D721Med (cell line): ENCODE measurements at regions not wholly inside any gene's neighbourhood (a gene's known extent, or its start where the extent isn't known, plus 50 kb on each side); places are given as distances from the start of the nearest gene placed in this dataset.

Experiments used
- DNase-seq: peaks from one replicate; pipeline ENCODE4 v3.0.0; 2011; ENCODE audit warnings: low spot score; ENCODE audit not compliant: insufficient read length
- FAIRE-seq: peaks from 2 replicates; lab custom pipeline; 2011; peaks lifted over from hg19 to GRCh38; lab: Jason Lieb, UNC
- TF ChIP-seq, protein P1 (sequence below): IDR thresholded peaks from 2 replicates; pipeline ENCODE4 v1.5.1; 2012; ENCODE audit warnings: mild to moderate bottlenecking, control low read depth; ENCODE audit not compliant: insufficient read depth; ENCODE audit errors: missing control alignments

GRCh38 chr5:52457810-52458209, 329.9 kb upstream of the ITGA1 start:
- DNase-seq (no peak), FAIRE-seq (no peak)
- TF ChIP-seq, protein P1, sequence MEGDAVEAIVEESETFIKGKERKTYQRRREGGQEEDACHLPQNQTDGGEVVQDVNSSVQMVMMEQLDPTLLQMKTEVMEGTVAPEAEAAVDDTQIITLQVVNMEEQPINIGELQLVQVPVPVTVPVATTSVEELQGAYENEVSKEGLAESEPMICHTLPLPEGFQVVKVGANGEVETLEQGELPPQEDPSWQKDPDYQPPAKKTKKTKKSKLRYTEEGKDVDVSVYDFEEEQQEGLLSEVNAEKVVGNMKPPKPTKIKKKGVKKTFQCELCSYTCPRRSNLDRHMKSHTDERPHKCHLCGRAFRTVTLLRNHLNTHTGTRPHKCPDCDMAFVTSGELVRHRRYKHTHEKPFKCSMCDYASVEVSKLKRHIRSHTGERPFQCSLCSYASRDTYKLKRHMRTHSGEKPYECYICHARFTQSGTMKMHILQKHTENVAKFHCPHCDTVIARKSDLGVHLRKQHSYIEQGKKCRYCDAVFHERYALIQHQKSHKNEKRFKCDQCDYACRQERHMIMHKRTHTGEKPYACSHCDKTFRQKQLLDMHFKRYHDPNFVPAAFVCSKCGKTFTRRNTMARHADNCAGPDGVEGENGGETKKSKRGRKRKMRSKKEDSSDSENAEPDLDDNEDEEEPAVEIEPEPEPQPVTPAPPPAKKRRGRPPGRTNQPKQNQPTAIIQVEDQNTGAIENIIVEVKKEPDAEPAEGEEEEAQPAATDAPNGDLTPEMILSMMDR: no peak

GRCh38 chr5:52466113-52466512, 321.6 kb upstream of the ITGA1 start:
- DNase-seq: no peak
- FAIRE-seq: no peak
- TF ChIP-seq, protein P1: no peak

DNA sequence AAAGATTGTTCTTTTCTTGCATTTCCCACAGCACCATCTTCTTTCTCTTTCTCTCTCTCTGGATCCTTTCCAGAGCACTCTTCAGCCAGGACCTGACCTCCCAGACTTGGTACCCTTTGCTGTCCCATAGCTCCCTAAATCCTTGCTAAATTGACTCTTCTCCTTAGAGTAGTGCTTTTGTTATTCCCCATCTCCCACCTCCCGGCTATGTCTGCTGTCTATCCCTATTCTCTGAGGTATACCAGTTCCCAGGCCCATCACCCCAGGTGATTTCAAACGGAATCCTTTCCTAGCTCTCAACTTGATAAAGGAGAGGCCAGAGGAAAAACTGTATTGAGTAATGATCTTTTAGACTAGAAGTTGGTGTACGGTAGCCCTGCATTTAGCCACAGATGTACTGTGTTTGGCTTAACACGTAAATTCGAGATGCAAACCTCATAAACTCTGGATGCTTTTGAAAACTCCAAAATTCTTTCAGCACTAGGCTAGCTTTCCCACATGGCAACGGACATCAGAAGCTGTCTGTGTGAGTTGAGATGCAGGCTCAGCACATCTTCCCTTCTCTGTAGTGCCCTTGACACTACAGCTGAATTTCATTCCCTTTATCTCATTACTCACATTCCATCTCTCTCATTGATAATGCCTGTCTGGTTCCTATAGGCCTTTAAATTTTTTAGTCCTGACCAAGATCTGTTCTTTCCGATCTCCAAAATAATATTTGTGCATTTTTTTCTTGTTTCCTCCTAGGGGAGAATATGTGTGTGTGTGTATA, 320.8 kb upstream of the ITGA1 start:
- TF ChIP-seq, protein P1: no peak
- no peak for FAIRE-seq
- no peak for DNase-seq

DNA sequence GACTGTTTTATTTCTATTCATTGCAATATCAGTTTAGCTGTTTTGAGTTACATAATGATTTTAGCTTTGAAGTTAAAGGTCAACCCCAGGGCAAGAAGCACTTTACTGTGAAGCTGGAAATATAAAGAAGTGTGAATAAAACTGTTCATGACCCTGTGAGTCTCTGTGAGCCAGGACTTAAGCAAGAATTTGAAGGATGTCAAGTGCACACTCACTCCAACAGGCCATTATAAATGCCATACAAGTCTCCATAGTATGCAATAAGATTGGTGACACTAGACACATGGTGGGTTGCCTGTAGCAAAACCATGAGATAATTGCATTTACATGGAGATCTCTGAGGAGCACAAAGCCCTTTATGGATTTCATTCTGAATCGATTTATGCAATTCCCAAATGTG, 318.7 kb upstream of the ITGA1 start:
- no peak for FAIRE-seq
- TF ChIP-seq, protein P1: no peak
- no peak for DNase-seq

DNA sequence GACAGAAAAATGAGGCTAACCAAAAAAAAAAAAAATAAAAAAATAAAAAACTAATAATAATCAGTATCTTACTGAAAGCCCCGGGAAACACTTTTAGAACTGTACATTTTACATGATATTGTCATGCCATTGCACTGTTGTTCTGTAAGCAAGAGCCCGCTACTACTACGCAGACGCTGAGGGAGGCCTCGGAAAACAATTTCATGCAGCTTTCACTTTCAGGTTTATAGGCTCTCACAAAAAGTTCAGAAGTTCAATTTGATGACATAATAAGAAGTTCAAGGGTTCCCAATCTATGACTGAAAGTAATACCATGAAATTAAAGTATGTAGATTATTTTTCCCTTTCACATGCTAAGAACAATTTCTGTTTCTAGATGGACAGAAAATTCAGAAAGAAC, 318.3 kb upstream of the ITGA1 start:
- TF ChIP-seq, protein P1: no peak
- no peak for FAIRE-seq
- no peak for DNase-seq

- TF ChIP-seq, protein P1: no peak
- FAIRE-seq (no peak), DNase-seq (no peak)
Observed at GRCh38 chr5:52469835-52470234, 317.9 kb upstream of the ITGA1 start.

DNA sequence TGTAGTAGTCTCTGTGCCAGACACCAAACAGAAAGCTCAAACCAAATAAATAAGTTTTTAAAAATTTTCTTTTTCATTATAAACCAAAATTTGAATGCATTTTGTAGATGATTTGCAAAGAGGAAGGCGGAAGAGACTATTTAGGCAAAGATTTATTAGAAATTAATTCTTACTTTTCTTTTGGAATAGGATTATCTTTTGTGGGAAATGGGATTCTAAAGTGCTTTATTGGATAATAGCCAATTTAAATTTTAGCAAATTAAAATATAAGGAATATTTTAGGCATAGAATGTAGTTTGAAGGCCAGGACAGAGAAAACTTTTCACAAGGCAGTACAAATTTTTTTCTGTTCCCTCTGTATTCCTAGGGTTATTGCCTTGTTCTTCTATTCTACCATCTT, 311.4 kb upstream of the ITGA1 start:
- DNase-seq (no peak), FAIRE-seq (no peak)
- TF ChIP-seq, protein P1: no peak
